A549 (cell line): ENCODE measurements at regions not wholly inside any gene's neighbourhood (a gene's known extent, or its start where the extent isn't known, plus 50 kb on each side); places are given as distances from the start of the nearest gene placed in this dataset.

Source experiments
- ATAC-seq, 2 experiments: fragments of 200-7000 bp in 1 of 2; fragments of >200 bp in 1 of 2; cut with Nextera tagmentation in 1 of 2; cut with Tn5 transposase in 1 of 2; 3 replicates each; pipeline versions ENCODE4 v1.8.0 to v1.9.1; 2018 to 2020; ENCODE audit warnings: mild to moderate bottlenecking in 1 of 2, moderate library complexity in 1 of 2
- CTCF ChIA-PET: fragments of 300-600 bp; sonication (Branson Sonifier 250); formaldehyde crosslinking; extraction: SDS; loops from one replicate; lab custom pipeline; 2021; ENCODE audit warnings: antibody characterized with exemption, inconsistent platforms; lab: Yijun Ruan, JAX
- POLR2A ChIA-PET: fragments of 350-600 bp; formaldehyde crosslinking; extraction: SDS; loops from one replicate; lab custom pipeline; 2021; ENCODE audit warnings: antibody characterized with exemption, inconsistent platforms; lab: Yijun Ruan, JAX
- DNase-seq, 2 experiments: peaks; one replicate each; pipeline versions ENCODE4 v3.0.0 to v3.0.0-alpha.2; 2011 to 2016; ENCODE audit warnings: low read depth in 1 of 2, low spot score in 1 of 2
- FAIRE-seq: peaks from 2 replicates; lab custom pipeline; 2011; peaks lifted over from hg19 to GRCh38; lab: Jason Lieb, UNC
- H3K27ac ChIP-seq, 2 experiments: fragments of >200 bp; sonication (Bioruptor Twin); formaldehyde crosslinking; 3 replicates each; pipeline ENCODE4 v1.5.1; 2016 to 2017
- H3K4me1 ChIP-seq: fragments of >200 bp; sonication (Bioruptor Twin); formaldehyde crosslinking; 3 replicates; pipeline ENCODE4 v1.6.1; 2016
- H3K4me2 ChIP-seq: fragments of >200 bp; sonication (Bioruptor Twin); formaldehyde crosslinking; 3 replicates; pipeline ENCODE4 v1.6.1; 2016
- H3K4me3 ChIP-seq: fragments of >200 bp; sonication (Bioruptor Twin); formaldehyde crosslinking; 3 replicates; pipeline ENCODE4 v1.5.1; 2016
- H3K9me3 ChIP-seq: fragments of >200 bp; sonication (Bioruptor Twin); formaldehyde crosslinking; 3 replicates; pipeline ENCODE4 v1.6.1; 2016
- CEBPB ChIP-seq, 2 experiments: fragments of >200 bp in 1 of 2; sonication (Bioruptor Twin) in 1 of 2; formaldehyde crosslinking in 1 of 2; IDR thresholded peaks; 2 replicates each; pipeline ENCODE4 v1.6.1; 2012 to 2016
- EHF ChIP-seq: fragments of 250-450 bp; sonication (Bioruptor Pico); IDR thresholded peaks from 2 replicates; pipeline ENCODE4 v1.5.0; 2020; ENCODE audit warnings: mild to moderate bottlenecking
- EHMT2 ChIP-seq: fragments of 200-600 bp; sonication (generic); IDR thresholded peaks from 2 replicates; pipeline ENCODE4 v1.6.1; 2016; ENCODE audit warnings: antibody characterized with exemption, low read depth, mild to moderate bottlenecking, moderate library complexity
- FOXS1 ChIP-seq: fragments of 250-450 bp; sonication (Bioruptor Pico); IDR thresholded peaks from 2 replicates; pipeline ENCODE4 v1.5.0; 2020; ENCODE audit warnings: mild to moderate bottlenecking, moderate library complexity
- HEYL ChIP-seq: fragments of 250-450 bp; sonication (Bioruptor Pico); IDR thresholded peaks from 2 replicates; pipeline ENCODE4 v1.8.0; 2021; ENCODE audit warnings: mild to moderate bottlenecking, moderate library complexity
- KDM1A ChIP-seq: fragments of 200-600 bp; sonication (generic); IDR thresholded peaks from 2 replicates; pipeline ENCODE4 v1.6.1; 2016; ENCODE audit warnings: low read depth, mild to moderate bottlenecking
- MAFK ChIP-seq: fragments of 450-650 bp; IDR thresholded peaks from 2 replicates; pipeline ENCODE4 v1.6.1; 2014; ENCODE audit not compliant: partially characterized antibody
- PHF8 ChIP-seq: fragments of 200-600 bp; sonication (generic); IDR thresholded peaks from 2 replicates; pipeline ENCODE4 v1.6.1; 2016; ENCODE audit warnings: low read depth, mild to moderate bottlenecking, antibody characterized with exemption, moderate library complexity, borderline replicate concordance
- POLR2A ChIP-seq: IDR thresholded peaks from 2 replicates; pipeline ENCODE4 v1.6.1; 2012; ENCODE audit warnings: mild to moderate bottlenecking, low read length
- RAD21 ChIP-seq, 2 experiments: fragments of >200 bp in 1 of 2; sonication (Bioruptor Twin) in 1 of 2; formaldehyde crosslinking in 1 of 2; IDR thresholded peaks in 1 of 2; conservative IDR thresholded peaks in 1 of 2; 2 replicates in 1 of 2; 3 replicates in 1 of 2; pipeline ENCODE4 v1.6.1; 2012 to 2018; ENCODE audit warnings: inconsistent platforms in 1 of 2
- RARB ChIP-seq: fragments of 250-450 bp; sonication (Bioruptor Pico); IDR thresholded peaks from 2 replicates; pipeline ENCODE4 v1.8.0; 2021; ENCODE audit warnings: mild to moderate bottlenecking, moderate library complexity
- RNF2 ChIP-seq: fragments of 200-600 bp; sonication (generic); IDR thresholded peaks from 2 replicates; pipeline ENCODE4 v1.6.1; 2016; ENCODE audit warnings: low read depth, mild to moderate bottlenecking, antibody characterized with exemption, moderate library complexity, borderline replicate concordance
- SREBF2 ChIP-seq: fragments of 450-650 bp; IDR thresholded peaks from 2 replicates; pipeline ENCODE4 v1.6.1; 2014; ENCODE audit warnings: mild to moderate bottlenecking, moderate library complexity
- TFCP2L1 ChIP-seq: fragments of 250-450 bp; sonication (Bioruptor Pico); IDR thresholded peaks from 2 replicates; pipeline ENCODE4 v1.5.0; 2021; ENCODE audit warnings: mild to moderate bottlenecking
- whole genome bisulfite sequencing: methylation state at CpG from one replicate; pipeline ENCODE4 v1.1.6; 2017; ENCODE audit errors: missing lambda C conversion rate; 5-methylcytosine and 5-hydroxymethylcytosine counted together
- TF ChIP-seq, protein P1 (sequence below): fragments of >200 bp; sonication (Bioruptor Twin); formaldehyde crosslinking; IDR thresholded peaks from 2 replicates; pipeline ENCODE4 v1.6.1; 2016
- TF ChIP-seq, protein P2 (sequence below): fragments of 450-650 bp; IDR thresholded peaks from 2 replicates; pipeline ENCODE4 v1.6.1; 2014; ENCODE audit warnings: antibody characterized with exemption
- TF ChIP-seq, protein P3 (sequence below): fragments of 250-450 bp; sonication (Bioruptor Pico); IDR thresholded peaks from 2 replicates; pipeline ENCODE4 v1.5.0; 2020; ENCODE audit warnings: low read depth, mild to moderate bottlenecking, moderate library complexity
- TF ChIP-seq, protein P4 (sequence below): IDR thresholded peaks from 2 replicates; pipeline ENCODE4 v1.6.1; 2012; ENCODE audit warnings: low read depth, borderline replicate concordance
- TF ChIP-seq, protein P5 (sequence below): fragments of >200 bp; sonication (Bioruptor Twin); formaldehyde crosslinking; IDR thresholded peaks from 3 replicates; pipeline ENCODE4 v1.5.1; 2016

DNA sequence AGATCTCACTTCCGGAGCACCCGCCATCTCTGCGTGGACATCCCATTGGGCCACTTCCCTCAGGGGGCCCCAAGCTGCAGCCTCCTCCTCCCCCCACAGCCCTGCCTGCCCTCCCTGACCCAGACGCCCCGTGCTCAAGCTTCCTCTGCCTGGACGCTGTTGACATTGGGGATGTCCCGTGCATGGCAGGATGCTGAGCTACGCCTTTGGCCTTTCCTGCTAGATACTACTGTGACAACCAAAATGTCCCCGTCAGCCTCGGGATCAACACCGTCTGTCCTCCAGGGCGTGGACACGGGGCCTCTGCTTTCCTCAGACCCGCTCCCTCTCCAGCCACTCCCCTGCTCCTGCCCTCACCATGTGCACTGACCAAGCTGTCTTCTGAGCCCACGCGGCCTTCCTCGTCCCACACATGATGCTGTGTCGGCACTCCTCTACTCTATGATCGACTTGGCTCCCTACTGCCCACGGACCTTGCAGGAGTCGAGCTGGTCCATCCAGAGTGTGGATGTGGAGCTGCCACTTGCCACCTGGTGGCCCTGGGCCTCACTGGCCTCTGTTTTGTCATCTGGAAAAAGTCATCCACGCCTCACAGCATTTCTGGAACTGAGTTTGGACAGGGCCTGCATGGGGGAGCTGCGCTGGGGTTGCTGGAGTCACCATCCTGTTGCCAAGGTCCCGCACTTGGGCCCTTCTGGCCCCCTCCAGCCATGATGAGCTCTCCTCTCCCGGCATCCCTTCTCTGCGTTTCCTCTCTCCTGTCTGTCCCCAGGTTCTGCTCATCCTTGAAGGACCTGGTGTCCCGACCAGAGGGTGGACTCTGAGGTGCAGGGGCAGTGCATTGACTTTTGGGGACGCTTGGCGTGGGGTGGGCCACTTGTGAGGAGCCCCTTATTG lies 221.7 kb upstream of the CIBAR2 start:
- CTCF ChIA-PET = interaction anchor here (0.5 to 2.1 kb wide), 13 partner anchors 9 to 739 kb away, joined by 3 to 11 read pairs (median 3); no protein-coding TSS in a partner anchor
- DNase-seq (no peak), ATAC-seq (no peak), FAIRE-seq (no peak)
- TF ChIP-seq RARB (no peak), PHF8 (no peak), RAD21 (conservative IDR thresholded peaks at IDR 0.05 in 1 of 2, IDR thresholded peaks at IDR 0.05 in 1 of 2) (no peak), RNF2 (no peak), POLR2A (no peak), EHF (no peak)
- no peak overlapping the region for H3K4me3 ChIP-seq
- WGBS = 90% methylated on average over 29 of the region's 29 CpGs
- no peaks in the 10 kb centered on the region for H3K9me3 ChIP-seq
- POLR2A ChIA-PET = no interaction called here
- H3K4me2 ChIP-seq = no peak overlapping the region
- peaks cover 10% of the 10 kb centered on the region; the same call in 2 of the 3 replicates for H3K4me1 ChIP-seq
- no peak overlapping the region for H3K27ac ChIP-seq

DNA sequence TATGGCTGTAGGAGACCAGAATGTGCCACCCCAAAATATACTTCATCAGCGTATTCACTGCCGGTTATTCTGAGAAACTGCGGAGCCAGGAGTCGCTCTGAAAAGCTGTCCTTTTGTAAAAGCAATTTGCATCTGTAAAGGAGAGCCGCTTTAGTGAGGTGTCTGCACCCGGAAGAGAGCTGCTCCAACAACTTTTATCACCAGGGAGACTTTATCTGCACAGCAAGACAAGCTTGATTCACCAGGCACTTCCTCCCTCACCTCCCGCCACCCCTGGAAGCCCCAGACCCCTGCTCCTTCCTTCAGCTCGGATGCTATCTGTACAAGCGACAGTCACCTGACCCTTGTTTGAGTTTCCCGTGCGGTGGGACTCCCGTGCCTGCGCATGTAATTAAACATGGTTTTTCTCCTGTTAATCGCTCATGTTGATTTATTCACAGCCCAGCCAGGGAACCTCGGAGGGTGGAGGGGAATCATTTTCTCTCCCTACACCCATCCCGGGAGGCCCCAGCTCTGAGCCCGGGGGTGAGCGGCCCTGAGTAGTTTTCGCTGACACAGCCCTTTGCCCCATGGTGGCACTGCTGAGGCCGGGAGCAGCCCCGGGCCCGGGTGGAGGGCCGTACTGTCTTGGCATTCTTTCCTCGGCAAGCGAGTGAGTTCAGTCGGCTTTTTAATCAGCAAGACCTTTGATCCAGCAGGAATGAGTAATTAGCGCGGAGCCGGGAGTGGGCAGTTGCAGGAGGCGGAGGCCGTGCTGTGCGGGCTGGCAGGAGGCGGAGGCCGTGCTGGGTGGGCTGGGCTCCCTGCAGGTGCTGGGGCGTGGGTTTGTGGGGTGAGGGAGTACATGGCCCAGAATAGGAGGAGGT lies 222.7 kb upstream of the CIBAR2 start:
- Histone ChIP-seq H3K27ac (no peak overlapping the region), H3K9me3 (no peaks in the 10 kb centered on the region), H3K4me3 (no peak overlapping the region)
- ChIA-PET CTCF (interaction anchor here (0.6 to 2.1 kb wide), 7 partner anchors 13 to 281 kb away, joined by 3 to 11 read pairs (median 4); no protein-coding TSS in a partner anchor), POLR2A (no interaction called here)
- 84% methylated on average over 26 of the region's 35 CpGs for WGBS
- ATAC-seq = no peak
- TF ChIP-seq MAFK = peak; percentile 70
- TF ChIP-seq RNF2 = no peak
- TF ChIP-seq, protein P1, sequence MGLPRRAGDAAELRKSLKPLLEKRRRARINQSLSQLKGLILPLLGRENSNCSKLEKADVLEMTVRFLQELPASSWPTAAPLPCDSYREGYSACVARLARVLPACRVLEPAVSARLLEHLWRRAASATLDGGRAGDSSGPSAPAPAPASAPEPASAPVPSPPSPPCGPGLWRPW = no peak
- TF ChIP-seq, protein P2, sequence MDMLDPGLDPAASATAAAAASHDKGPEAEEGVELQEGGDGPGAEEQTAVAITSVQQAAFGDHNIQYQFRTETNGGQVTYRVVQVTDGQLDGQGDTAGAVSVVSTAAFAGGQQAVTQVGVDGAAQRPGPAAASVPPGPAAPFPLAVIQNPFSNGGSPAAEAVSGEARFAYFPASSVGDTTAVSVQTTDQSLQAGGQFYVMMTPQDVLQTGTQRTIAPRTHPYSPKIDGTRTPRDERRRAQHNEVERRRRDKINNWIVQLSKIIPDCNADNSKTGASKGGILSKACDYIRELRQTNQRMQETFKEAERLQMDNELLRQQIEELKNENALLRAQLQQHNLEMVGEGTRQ = no peak
- TF ChIP-seq, protein P3, sequence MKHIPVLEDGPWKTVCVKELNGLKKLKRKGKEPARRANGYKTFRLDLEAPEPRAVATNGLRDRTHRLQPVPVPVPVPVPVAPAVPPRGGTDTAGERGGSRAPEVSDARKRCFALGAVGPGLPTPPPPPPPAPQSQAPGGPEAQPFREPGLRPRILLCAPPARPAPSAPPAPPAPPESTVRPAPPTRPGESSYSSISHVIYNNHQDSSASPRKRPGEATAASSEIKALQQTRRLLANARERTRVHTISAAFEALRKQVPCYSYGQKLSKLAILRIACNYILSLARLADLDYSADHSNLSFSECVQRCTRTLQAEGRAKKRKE (CRISPR knock-in tag) = no peak
- TF ChIP-seq, all 56 proteins: peak for 1
- no peak for FAIRE-seq
- H3K4me1 ChIP-seq = peaks cover 10% of the 10 kb centered on the region; the same call in 2 of the 3 replicates
- H3K4me2 ChIP-seq = no peak overlapping the region
- DNase-seq = no peak

DNA sequence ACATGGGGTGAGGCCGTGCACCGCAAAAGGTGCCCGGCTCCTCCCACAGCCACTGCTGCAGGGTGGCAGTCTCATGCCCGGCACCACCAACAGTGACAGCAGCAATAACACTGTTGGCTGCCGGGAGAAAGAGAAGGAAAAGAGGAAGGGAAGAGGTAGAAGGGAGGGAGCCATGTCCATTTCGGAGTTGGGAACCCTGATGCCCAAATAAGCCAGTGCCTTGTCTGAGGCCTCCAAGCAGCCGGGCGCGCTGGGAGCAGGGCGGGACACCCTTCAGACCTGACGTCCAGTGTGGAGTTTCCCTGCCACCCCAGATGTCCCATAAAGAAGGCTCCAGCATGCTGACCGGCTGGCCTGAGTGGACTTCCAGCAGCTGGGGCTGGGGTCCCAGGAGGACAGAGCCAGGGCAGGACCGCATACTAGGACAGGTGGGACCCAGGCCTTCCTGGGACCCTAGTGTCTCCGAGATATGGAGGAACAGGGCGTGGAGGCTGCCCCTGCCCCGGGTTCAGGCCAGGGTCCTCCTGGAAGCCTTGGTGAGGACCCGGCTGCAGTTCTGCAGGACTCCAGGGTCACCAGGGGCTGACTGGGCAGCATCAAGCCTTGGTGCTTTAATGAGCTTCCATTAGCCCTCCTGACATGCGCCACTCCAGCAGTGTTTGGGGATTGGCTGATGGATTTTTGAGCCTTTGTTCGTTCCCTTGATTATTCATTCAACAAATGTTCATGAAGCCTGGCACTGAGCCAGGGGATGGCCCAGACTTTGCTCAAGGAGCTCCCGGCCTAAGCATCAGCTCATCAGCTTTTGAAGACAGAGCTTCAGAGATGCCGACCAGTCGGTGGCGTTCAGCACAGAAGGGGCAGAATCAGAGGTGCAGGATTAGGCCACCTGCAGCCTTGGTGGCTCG lies 223.6 kb upstream of the CIBAR2 start:
- Histone ChIP-seq H3K4me1 (peaks cover 3% of the 10 kb centered on the region; the same call in 1 of the 3 replicates), H3K9me3 (no peaks in the 10 kb centered on the region), H3K27ac (no peak overlapping the region), H3K4me2 (no peak overlapping the region), H3K4me3 (no peak overlapping the region)
- ChIA-PET POLR2A (interaction anchor here (0.5 kb wide), 1 partner anchor 53 kb away, joined by 7 read pairs; no protein-coding TSS in a partner anchor), CTCF (interaction anchor here (0.7 to 1.3 kb wide), 4 partner anchors 19 to 280 kb away, joined by 3 to 5 read pairs (median 4); no protein-coding TSS in a partner anchor)
- WGBS = 73% methylated on average over 23 of the region's 24 CpGs
- DNase-seq = peak in 1 of 2 experiments; percentile 35
- ATAC-seq = peak in 1 of 2 experiments; percentile 44; a peak in 3 of 6 replicates
- FAIRE-seq = no peak
- TF ChIP-seq HEYL (CRISPR knock-in tag) (no peak), KDM1A (no peak), CEBPB (IDR thresholded peaks at IDR 0.05) (no peak), FOXS1 (no peak), RNF2 (no peak), PHF8 (no peak), SREBF2 (no peak), EHMT2 (no peak), TFCP2L1 (CRISPR knock-in tag) (no peak)
- TF ChIP-seq, protein P4, sequence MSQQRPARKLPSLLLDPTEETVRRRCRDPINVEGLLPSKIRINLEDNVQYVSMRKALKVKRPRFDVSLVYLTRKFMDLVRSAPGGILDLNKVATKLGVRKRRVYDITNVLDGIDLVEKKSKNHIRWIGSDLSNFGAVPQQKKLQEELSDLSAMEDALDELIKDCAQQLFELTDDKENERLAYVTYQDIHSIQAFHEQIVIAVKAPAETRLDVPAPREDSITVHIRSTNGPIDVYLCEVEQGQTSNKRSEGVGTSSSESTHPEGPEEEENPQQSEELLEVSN = no peak
- TF ChIP-seq, protein P5, sequence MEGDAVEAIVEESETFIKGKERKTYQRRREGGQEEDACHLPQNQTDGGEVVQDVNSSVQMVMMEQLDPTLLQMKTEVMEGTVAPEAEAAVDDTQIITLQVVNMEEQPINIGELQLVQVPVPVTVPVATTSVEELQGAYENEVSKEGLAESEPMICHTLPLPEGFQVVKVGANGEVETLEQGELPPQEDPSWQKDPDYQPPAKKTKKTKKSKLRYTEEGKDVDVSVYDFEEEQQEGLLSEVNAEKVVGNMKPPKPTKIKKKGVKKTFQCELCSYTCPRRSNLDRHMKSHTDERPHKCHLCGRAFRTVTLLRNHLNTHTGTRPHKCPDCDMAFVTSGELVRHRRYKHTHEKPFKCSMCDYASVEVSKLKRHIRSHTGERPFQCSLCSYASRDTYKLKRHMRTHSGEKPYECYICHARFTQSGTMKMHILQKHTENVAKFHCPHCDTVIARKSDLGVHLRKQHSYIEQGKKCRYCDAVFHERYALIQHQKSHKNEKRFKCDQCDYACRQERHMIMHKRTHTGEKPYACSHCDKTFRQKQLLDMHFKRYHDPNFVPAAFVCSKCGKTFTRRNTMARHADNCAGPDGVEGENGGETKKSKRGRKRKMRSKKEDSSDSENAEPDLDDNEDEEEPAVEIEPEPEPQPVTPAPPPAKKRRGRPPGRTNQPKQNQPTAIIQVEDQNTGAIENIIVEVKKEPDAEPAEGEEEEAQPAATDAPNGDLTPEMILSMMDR = no peak
